KBM-7 (cell line): ENCODE measurements at regions not wholly inside any gene's neighbourhood (a gene's known extent, or its start where the extent isn't known, plus 50 kb on each side); places are given as distances from the start of the nearest gene placed in this dataset.

Experiments
- DNase-seq: peaks from one replicate; pipeline ENCODE4 v3.0.0-alpha.2; 2015
- in situ Hi-C: fragments of 300-500 bp; cut with MboI; formaldehyde crosslinking; loops from 2 replicates; pipeline ENCODE4 v1.14.3; 2020; ENCODE audit warnings: low sequenced_read_pairs, low pct_unique_long_range_greater_than_20kb, mixed read lengths

- in situ Hi-C loops, result no loop called here
- no peak for DNase-seq
Observed at GRCh38 chr12:77592836-77593235, 237.9 kb upstream of the NAV3 start.

- in situ Hi-C loops, result no loop called here
- DNase-seq, result no peak
Observed at GRCh38 chr12:77591959-77592743, 238.5 kb upstream of the NAV3 start.

DNA sequence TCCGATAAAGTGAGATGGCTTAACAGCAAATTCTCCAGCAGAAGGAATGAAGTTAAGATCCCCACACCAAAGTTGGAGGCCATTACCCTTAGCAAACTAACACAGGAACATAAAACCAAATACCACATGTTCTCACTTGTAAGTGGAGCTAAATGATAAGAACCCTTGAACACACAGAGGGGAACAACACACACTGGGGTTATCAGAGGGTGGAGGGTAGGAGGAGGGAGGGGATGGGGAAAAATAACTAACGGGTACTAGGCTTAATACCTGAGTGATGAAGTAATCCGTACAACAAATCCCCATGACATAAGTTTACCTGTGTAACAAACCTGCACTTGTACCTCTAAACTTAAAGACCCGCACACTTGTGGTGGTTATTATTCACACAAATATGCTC, 240.4 kb upstream of the NAV3 start:
- in situ Hi-C loops, result no loop called here
- DNase-seq, result no peak

- in situ Hi-C loops, result no loop called here
- DNase-seq, result no peak
Observed at GRCh38 chr12:77584860-77585259, 245.8 kb upstream of the NAV3 start.

- no peak for DNase-seq
- in situ Hi-C loops, result no loop called here
Observed at GRCh38 chr12:77578466-77579220, 252.1 kb upstream of the NAV3 start.

- DNase-seq, result no peak
Observed at GRCh38 chr12:77577791-77578190, 252.9 kb upstream of the NAV3 start.

GRCh38 chr12:77575376-77575919, 255.2 kb upstream of the NAV3 start:
- in situ Hi-C loops, result no loop called here
- DNase-seq, result no peak

More at GRCh38 chr12:77577791-77578190, 252.9 kb upstream of the NAV3 start:
- in situ Hi-C loops, result no loop called here

- in situ Hi-C loops, result no loop called here
- DNase-seq, result no peak
Observed at GRCh38 chr12:77572371-77572770, 258.3 kb upstream of the NAV3 start.

- in situ Hi-C loops, result no loop called here
- DNase-seq, result no peak
Observed at GRCh38 chr12:77571768-77572167, 258.9 kb upstream of the NAV3 start.

- no peak for DNase-seq
- in situ Hi-C loops, result no loop called here
Observed at GRCh38 chr12:77571127-77571526, 259.6 kb upstream of the NAV3 start.

DNA sequence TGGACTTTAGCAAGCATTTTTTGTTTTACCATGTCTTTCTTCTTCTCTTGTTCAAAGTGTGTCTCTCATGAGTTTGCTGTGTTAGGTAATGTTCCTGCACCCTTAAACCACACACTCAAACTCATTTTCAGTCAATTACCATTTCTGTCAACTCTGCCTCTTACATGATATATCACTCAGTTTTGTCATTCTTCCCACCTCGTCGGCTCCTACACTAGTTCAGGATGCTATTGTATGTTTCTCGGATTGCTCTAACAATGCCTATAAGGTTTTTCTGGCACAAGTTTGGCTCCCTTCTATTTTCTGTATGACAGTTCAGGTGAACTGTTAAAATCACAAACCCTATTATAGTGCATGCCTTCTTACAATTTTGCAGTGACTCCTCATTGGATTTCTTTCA, 260.8 kb upstream of the NAV3 start:
- in situ Hi-C loops, result no loop called here
- DNase-seq, result no peak

DNA sequence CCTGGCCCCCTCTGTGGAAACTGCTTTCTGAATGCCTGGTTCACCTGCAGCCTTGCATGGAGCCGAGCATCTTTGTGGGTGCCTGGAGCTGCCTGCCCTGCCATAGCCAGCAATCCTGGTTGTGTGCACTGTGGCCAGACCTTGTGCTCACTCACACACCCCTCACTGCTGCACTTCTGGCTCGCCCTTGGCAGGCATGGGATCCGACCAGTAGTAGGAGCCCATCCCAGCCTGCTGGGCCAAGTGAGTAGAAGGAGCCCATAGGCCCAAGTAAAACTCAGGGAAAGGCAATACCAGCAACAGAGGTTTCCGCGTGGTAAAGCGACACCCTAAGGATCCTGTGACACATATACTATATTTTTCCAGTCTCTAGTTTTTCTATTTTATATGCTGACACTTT, 270.0 kb upstream of the NAV3 start:
- in situ Hi-C loops, result no loop called here

GRCh38 chr12:77559400-77560074, 271.2 kb upstream of the NAV3 start:
- in situ Hi-C loops, result no loop called here
- no peak for DNase-seq

More for the DNA sequence above, 270.0 kb upstream of the NAV3 start:
- no peak for DNase-seq

- in situ Hi-C loops, result no loop called here
- DNase-seq, result no peak
Observed at GRCh38 chr12:77555074-77555473, 275.6 kb upstream of the NAV3 start.

DNA sequence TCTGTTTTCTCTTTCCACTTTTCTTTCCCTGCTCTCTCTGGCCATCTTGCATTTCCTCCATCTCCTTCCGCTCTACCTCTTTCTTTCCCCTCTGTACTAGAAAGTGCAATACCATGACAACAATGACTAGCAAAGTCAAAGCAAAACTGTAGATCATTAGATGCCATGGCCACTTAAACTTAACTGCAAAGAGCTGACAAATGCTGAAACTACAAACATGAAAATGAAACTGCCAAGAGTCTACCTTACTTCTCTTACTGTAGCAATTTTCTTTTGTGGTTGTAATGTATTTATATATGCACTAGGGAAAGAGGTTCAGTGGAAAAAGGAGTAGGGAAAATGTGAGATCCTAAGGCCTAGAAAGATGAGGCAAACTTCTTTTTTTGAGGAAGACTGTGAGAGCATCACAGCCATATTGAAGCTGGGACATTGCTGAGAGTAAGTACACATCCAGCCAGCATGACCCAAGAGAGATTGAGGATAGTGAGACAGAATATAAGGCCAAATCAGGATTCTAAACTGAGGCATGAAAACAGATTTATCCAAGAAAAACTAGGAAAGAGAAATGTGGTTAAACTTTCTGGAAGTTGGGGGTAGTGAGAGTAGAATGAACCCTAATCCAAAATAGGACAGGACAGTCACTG, 276.6 kb upstream of the NAV3 start:
- no peak for DNase-seq
- in situ Hi-C loops, result no loop called here

DNA sequence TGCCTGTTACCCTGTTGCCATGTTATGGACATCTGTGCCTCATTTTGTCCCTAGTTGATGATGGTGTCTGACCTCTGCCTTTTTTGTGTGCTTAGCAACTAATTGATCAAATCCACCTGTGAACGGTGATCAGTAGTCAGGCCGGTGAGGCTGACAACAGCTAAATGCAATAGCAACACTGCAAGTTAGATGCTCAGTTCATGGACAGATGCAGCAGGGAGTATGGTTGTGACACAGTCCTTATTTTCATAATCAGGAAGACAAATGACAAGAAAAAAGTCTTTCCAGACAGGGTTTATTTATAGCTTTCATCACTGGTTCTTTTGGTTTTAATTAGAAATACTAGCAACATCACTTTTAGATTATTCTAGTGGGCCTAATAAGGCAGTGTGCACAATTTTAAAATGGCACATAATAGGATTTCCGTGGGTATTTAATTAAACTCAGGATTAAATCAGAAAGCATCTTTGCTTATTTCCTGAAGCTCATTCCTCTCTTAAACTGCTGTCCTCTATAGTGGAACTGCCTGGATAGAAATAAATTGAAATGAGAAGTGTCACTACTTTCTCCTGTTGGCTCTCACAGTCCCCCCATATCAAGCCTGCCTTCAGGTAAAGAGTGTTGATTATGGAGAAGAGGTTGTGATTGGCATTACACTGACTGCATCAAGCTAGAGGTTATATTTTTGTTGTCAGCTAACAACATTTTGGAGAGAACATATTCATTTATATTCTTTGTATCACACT, 281.1 kb upstream of the NAV3 start:
- no peak for DNase-seq
- in situ Hi-C loops, result no loop called here

DNA sequence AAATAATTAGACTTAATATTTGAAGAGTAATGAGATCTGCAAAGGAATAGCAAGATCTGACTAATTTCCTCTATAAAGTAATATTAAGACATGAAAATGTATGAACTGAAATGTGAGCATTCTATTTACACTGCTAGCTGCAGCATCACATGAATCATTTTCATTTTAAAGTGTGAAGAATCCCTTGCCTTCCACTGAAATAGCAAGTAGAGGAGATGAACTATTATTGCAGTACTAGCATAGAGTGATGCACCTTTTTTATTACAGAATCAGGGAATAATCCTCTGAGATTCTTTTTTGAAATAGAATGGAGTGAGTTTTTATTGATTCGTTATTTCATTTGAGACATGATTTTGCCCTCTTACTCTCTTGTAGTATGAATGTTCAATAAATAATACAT, 281.9 kb upstream of the NAV3 start:
- in situ Hi-C loops, result no loop called here
- DNase-seq, result no peak

GRCh38 chr12:77540097-77540496, 290.6 kb upstream of the NAV3 start:
- in situ Hi-C loops, result no loop called here
- no peak for DNase-seq

DNA sequence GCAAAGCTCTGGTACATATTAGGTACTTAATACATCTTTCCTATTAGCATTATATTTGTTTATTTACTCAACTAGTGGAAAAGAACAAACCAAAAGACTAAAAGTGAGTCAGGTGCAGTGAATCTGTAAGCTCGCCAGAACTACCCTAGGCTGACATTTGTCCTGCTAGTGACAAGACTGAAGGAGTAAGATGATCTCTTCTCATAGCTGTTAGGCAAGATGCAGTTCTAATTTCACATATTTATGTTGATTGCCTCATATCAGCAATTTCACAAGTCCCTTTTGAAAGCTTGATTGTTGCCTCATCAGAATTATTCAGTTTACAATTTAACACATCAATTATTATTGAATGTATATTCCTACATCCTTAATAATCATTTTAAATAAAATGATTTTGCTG, 293.0 kb upstream of the NAV3 start:
- DNase-seq, result no peak
- in situ Hi-C loops, result no loop called here
